ENCODE measurements at regions not wholly inside any gene's neighbourhood (a gene's known extent, or its start where the extent isn't known, plus 50 kb on each side); places are given as distances from the start of the nearest gene placed in this dataset.

DNA sequence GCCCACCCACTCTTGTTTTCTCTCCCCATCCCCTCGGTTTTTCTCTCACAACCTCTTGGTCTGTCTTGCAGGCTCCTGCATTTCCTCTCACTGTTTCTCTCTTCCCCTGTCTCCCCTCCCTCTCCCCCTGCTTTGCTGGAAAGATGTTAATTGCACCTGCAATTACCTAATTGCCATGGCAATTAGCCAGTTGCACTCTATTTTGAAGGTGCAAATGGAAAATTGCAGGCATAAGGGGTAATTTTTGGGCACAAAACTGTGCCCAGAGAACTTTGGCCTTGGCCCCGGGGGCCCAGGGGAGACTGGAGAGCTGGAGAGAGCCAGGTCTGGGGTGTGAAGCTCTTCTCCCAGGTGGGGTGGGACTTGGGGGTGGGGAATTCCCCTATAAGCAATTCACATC lies 164.5 kb upstream of the TLE3 start:
- TF ChIP-seq CTCF (IDR thresholded peaks at IDR 0.05) (no peak), POLR2A (IDR thresholded peaks at IDR 0.05) (no peak)
